HCT116 (cell line): ENCODE measurements at regions not wholly inside any gene's neighbourhood (a gene's known extent, or its start where the extent isn't known, plus 50 kb on each side); places are given as distances from the start of the nearest gene placed in this dataset.

ENCODE experiments used
- ATAC-seq: fragments of 200-7000 bp; cut with Tn5 transposase; 2 replicates; pipeline ENCODE4 v1.9.1; 2020; ENCODE audit warnings: mild to moderate bottlenecking, moderate library complexity
- BruUV-seq: library from RNA; stranded (reverse); fragments of 400-500 nt; replicated peaks from 2 replicates; lab custom pipeline; 2021; lab: Mats Ljungman, UMichigan
- CTCF ChIA-PET: fragments of 300-600 bp; sonication (Branson Sonifier 250); formaldehyde crosslinking; loops from one replicate; lab custom pipeline; 2021; ENCODE audit warnings: antibody characterized with exemption; lab: Charles Lee
- POLR2A ChIA-PET: fragments of 300-600, 350-600 bp; sonication (Branson Sonifier 250); formaldehyde crosslinking; loops from one replicate; lab custom pipeline; 2021; ENCODE audit warnings: antibody characterized with exemption; lab: Charles Lee
- RAD21 ChIA-PET, 2 experiments: fragments of 300-600 bp; sonication (Branson Sonifier 250); formaldehyde crosslinking; loops; one replicate each; lab custom pipeline; 2023; ENCODE audit warnings: low total read pairs in 2 of 2; ENCODE audit not compliant: uncharacterized antibody in 2 of 2, unreplicated experiment in 2 of 2, low non-redundant PET in 1 of 2; lab: Charles Lee
- DNase-seq: peaks from one replicate; pipeline ENCODE4 v3.0.0-alpha.2; 2010; ENCODE audit warnings: low read depth, low spot score
- H2AFZ ChIP-seq: fragments of 200-600 bp; shearing (Covaris generic), sonication (generic); 2 replicates; pipeline ENCODE4 v1.6.1; 2017; ENCODE audit warnings: low read depth, mixed run types, mixed read lengths, antibody characterized with exemption, low read length; ENCODE audit not compliant: poor library complexity, severe bottlenecking
- H3K27ac ChIP-seq: 2 replicates; pipeline ENCODE4 v1.5.1; 2012; ENCODE audit warnings: low read depth, low read length
- H3K27me3 ChIP-seq: fragments of 200-600 bp; sonication (generic); 2 replicates; pipeline ENCODE4 v1.6.1; 2016; ENCODE audit warnings: mixed run types, low read length, mixed read lengths; ENCODE audit not compliant: insufficient read depth
- H3K36me3 ChIP-seq, 2 experiments: fragments of 200-500 bp in 1 of 2; fragments of 200-600 bp in 1 of 2; sonication (Bioruptor generic) in 1 of 2; sonication (generic) in 1 of 2; 2 replicates each; pipeline versions ENCODE4 v1.5.1 to v1.6.1; 2014 to 2016; ENCODE audit warnings: low read length in 2 of 2, inconsistent platforms in 1 of 2, mixed read lengths in 1 of 2, mixed run types in 1 of 2; ENCODE audit not compliant: insufficient read depth in 2 of 2, control insufficient read depth in 1 of 2
- H3K4me1 ChIP-seq, 2 experiments: fragments of 200-600 bp in 1 of 2; sonication (generic) in 1 of 2; 2 replicates each; pipeline versions ENCODE4 v1.5.1 to v1.6.1; 2012 to 2017; ENCODE audit warnings: low read length in 2 of 2, inconsistent platforms in 1 of 2, mild to moderate bottlenecking in 1 of 2, mixed read lengths in 1 of 2, mixed run types in 1 of 2, moderate library complexity in 1 of 2; ENCODE audit not compliant: insufficient read depth in 2 of 2, control insufficient read depth in 1 of 2
- H3K4me2 ChIP-seq: fragments of 200-600 bp; sonication (generic); 2 replicates; pipeline ENCODE4 v1.6.1; 2017; ENCODE audit warnings: mixed run types, low read length, mixed read lengths
- H3K4me3 ChIP-seq, 2 experiments: fragments of 200-600 bp in 1 of 2; sonication (generic) in 1 of 2; replicated peaks in 1 of 2; 2 replicates each; pipeline ENCODE4 v1.5.1; 2011 to 2016; ENCODE audit warnings: low read length in 2 of 2, control low read depth in 1 of 2, low read depth in 1 of 2, mild to moderate bottlenecking in 1 of 2, mixed read lengths in 1 of 2, mixed run types in 1 of 2
- H3K79me2 ChIP-seq: fragments of 200-600 bp; sonication (generic); 2 replicates; pipeline ENCODE4 v1.6.1; 2017; ENCODE audit warnings: mild to moderate bottlenecking, mixed run types, low read length, moderate library complexity, mixed read lengths; ENCODE audit not compliant: insufficient read depth
- H3K9ac ChIP-seq: fragments of 200-600 bp; sonication (generic); 2 replicates; pipeline ENCODE4 v1.6.1; 2016; ENCODE audit warnings: low read length, mixed read lengths
- H3K9me2 ChIP-seq: fragments of 200-600 bp; sonication (generic), shearing (Covaris generic); 2 replicates; pipeline ENCODE4 v1.6.1; 2017; ENCODE audit warnings: mixed run types, mild to moderate bottlenecking, moderate library complexity; ENCODE audit not compliant: insufficient read depth
- H3K9me3 ChIP-seq, 2 experiments: fragments of 200-500 bp in 1 of 2; fragments of 200-600 bp in 1 of 2; sonication (Bioruptor generic) in 1 of 2; sonication (generic) in 1 of 2; 2 replicates each; pipeline ENCODE4 v1.6.1; 2014 to 2017; ENCODE audit warnings: low read length in 2 of 2, mixed read lengths in 2 of 2, inconsistent platforms in 1 of 2, low read depth in 1 of 2, mild to moderate bottlenecking in 1 of 2, mixed run types in 1 of 2, moderate library complexity in 1 of 2; ENCODE audit not compliant: control insufficient read depth in 1 of 2, insufficient read depth in 1 of 2
- H4K20me1 ChIP-seq: fragments of 200-600 bp; sonication (generic), shearing (Covaris generic); 2 replicates; pipeline ENCODE4 v1.6.1; 2017; ENCODE audit warnings: mixed run types, mild to moderate bottlenecking, moderate library complexity; ENCODE audit not compliant: insufficient read depth
- CBX3 ChIP-seq: IDR thresholded peaks from 2 replicates; pipeline ENCODE4 v1.6.1; 2012; ENCODE audit warnings: low read depth
- CEBPB ChIP-seq: IDR thresholded peaks from 2 replicates; pipeline ENCODE4 v1.6.1; 2012; ENCODE audit warnings: low read depth
- EZH2 ChIP-seq: fragments of 200-600 bp; sonication (generic); IDR thresholded peaks from 2 replicates; pipeline ENCODE4 v1.6.1; 2017; ENCODE audit warnings: antibody characterized with exemption, mixed run types
- FOSL1 ChIP-seq: IDR thresholded peaks from 2 replicates; pipeline ENCODE4 v1.6.1; 2012; ENCODE audit warnings: low read depth
- JUND ChIP-seq: IDR thresholded peaks from 2 replicates; pipeline ENCODE4 v1.6.1; 2012
- POLR2A ChIP-seq: IDR thresholded peaks from 2 replicates; pipeline ENCODE4 v1.7.0; 2011; ENCODE audit warnings: borderline replicate concordance; ENCODE audit not compliant: insufficient read depth, insufficient read length; ENCODE audit errors: extremely low read depth
- RAD21 ChIP-seq: IDR thresholded peaks from 2 replicates; pipeline ENCODE4 v1.6.1; 2012; ENCODE audit warnings: low read depth, mild to moderate bottlenecking
- SP1 ChIP-seq: IDR thresholded peaks from 2 replicates; pipeline ENCODE4 v1.6.1; 2012; ENCODE audit warnings: low read depth
- SRF ChIP-seq: IDR thresholded peaks from 2 replicates; pipeline ENCODE4 v1.6.1; 2012; ENCODE audit warnings: low read depth
- TCF7L2 ChIP-seq: IDR thresholded peaks from 2 replicates; pipeline ENCODE4 v1.7.0; 2011; ENCODE audit warnings: borderline replicate concordance, inconsistent platforms; ENCODE audit not compliant: insufficient read depth, insufficient read length; ENCODE audit errors: extremely low read depth
- YY1 ChIP-seq: IDR thresholded peaks from 2 replicates; pipeline ENCODE4 v1.6.1; 2011; ENCODE audit warnings: low read length, low read depth, moderate library complexity, mild to moderate bottlenecking; ENCODE audit not compliant: insufficient replicate concordance; ENCODE audit errors: extremely low read depth
- ZNF274 ChIP-seq: fragments of 200-500 bp; sonication (Bioruptor generic); IDR thresholded peaks from 2 replicates; pipeline ENCODE4 v1.6.1; 2014; ENCODE audit warnings: mild to moderate bottlenecking, low read depth, low read length, inconsistent platforms
- intact Hi-C: fragments of 100-400 bp; cut with micrococcal nuclease; formaldehyde crosslinking; loops from 2 replicates; pipeline ENCODE4 v1.10.0; 2022
- TF ChIP-seq, protein P1 (sequence below), 3 experiments: fragments of 200-600 bp in 1 of 3; sonication (generic) in 1 of 3; IDR thresholded peaks in 2 of 3; conservative IDR thresholded peaks in 1 of 3; 2 replicates each; pipeline ENCODE4 v1.5.1; 2012 to 2017; ENCODE audit warnings: low read depth in 2 of 3, low read length in 2 of 3, antibody characterized with exemption in 1 of 3, borderline replicate concordance in 1 of 3, control low read depth in 1 of 3, mild to moderate bottlenecking in 1 of 3, mixed read lengths in 1 of 3, mixed run types in 1 of 3, moderate library complexity in 1 of 3; ENCODE audit not compliant: insufficient read depth in 1 of 3
- TF ChIP-seq, protein P2 (sequence below): IDR thresholded peaks from 2 replicates; pipeline ENCODE4 v1.6.1; 2012
- TF ChIP-seq, protein P3 (sequence below): IDR thresholded peaks from 2 replicates; pipeline ENCODE4 v1.6.1; 2012; ENCODE audit warnings: low read depth

DNA sequence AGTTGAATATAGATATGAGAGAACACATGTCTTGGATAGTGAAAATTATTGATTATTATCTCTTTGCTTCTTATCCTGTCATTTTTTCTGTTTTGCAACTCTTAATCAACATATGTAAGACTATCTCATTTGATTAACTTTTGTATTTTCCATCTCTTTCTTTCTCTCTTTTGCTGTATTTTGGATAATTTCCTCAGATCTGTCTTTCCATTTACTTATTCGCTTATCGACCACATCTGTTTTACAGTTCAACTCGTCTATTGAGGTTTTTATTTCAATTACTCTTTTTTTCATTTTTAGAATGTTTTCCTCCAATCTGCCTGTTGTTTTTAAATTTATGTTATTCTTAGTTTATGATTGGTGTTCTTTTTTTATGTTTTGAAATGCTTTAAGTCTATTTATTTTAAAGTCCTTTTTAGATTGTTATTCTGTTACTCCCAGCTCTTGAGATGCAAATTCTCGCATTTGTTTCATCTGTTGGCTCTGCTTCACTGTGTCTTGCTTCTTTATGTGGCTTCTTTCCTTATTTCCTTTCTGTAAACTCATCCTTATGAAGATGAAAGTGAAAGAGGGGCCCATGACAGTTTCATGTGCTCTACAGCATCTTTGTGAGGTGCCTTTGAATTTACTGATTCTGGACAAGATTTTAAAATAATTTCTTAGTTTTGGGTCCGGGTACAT, 87.8 kb upstream of the IRX5 start:
- no peak overlapping the region for H3K9ac ChIP-seq
- no peaks in the 10 kb centered on the region for H4K20me1 ChIP-seq
- peaks cover 12 to 14% of the 10 kb centered on the region in 2 experiments for H3K4me1 ChIP-seq
- peaks cover 5% of the 10 kb centered on the region; the same call in 1 of the 2 replicates for H3K27me3 ChIP-seq
- TF ChIP-seq FOSL1 (no peak), SRF (no peak), ZNF274 (no peak), JUND (no peak), YY1 (no peak), POLR2A (no peak), EZH2 (no peak), RAD21 (no peak), SP1 (no peak), CEBPB (no peak), TCF7L2 (no peak), CBX3 (no peak)
- TF ChIP-seq, protein P1, sequence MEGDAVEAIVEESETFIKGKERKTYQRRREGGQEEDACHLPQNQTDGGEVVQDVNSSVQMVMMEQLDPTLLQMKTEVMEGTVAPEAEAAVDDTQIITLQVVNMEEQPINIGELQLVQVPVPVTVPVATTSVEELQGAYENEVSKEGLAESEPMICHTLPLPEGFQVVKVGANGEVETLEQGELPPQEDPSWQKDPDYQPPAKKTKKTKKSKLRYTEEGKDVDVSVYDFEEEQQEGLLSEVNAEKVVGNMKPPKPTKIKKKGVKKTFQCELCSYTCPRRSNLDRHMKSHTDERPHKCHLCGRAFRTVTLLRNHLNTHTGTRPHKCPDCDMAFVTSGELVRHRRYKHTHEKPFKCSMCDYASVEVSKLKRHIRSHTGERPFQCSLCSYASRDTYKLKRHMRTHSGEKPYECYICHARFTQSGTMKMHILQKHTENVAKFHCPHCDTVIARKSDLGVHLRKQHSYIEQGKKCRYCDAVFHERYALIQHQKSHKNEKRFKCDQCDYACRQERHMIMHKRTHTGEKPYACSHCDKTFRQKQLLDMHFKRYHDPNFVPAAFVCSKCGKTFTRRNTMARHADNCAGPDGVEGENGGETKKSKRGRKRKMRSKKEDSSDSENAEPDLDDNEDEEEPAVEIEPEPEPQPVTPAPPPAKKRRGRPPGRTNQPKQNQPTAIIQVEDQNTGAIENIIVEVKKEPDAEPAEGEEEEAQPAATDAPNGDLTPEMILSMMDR (IDR thresholded peaks at IDR 0.05 in 2 of 3, conservative IDR thresholded peaks at IDR 0.05 in 1 of 3; ENCODE audit: borderline replicate concordance in 1 of 3, insufficient read depth in 1 of 3, low read depth in 2 of 3, low read length in 2 of 3): no peak
- TF ChIP-seq, protein P2, sequence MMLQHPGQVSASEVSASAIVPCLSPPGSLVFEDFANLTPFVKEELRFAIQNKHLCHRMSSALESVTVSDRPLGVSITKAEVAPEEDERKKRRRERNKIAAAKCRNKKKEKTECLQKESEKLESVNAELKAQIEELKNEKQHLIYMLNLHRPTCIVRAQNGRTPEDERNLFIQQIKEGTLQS: no peak
- TF ChIP-seq, protein P3, sequence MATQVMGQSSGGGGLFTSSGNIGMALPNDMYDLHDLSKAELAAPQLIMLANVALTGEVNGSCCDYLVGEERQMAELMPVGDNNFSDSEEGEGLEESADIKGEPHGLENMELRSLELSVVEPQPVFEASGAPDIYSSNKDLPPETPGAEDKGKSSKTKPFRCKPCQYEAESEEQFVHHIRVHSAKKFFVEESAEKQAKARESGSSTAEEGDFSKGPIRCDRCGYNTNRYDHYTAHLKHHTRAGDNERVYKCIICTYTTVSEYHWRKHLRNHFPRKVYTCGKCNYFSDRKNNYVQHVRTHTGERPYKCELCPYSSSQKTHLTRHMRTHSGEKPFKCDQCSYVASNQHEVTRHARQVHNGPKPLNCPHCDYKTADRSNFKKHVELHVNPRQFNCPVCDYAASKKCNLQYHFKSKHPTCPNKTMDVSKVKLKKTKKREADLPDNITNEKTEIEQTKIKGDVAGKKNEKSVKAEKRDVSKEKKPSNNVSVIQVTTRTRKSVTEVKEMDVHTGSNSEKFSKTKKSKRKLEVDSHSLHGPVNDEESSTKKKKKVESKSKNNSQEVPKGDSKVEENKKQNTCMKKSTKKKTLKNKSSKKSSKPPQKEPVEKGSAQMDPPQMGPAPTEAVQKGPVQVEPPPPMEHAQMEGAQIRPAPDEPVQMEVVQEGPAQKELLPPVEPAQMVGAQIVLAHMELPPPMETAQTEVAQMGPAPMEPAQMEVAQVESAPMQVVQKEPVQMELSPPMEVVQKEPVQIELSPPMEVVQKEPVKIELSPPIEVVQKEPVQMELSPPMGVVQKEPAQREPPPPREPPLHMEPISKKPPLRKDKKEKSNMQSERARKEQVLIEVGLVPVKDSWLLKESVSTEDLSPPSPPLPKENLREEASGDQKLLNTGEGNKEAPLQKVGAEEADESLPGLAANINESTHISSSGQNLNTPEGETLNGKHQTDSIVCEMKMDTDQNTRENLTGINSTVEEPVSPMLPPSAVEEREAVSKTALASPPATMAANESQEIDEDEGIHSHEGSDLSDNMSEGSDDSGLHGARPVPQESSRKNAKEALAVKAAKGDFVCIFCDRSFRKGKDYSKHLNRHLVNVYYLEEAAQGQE: no peak
- no peak overlapping the region for H3K4me2 ChIP-seq
- H3K4me3 ChIP-seq: no peak overlapping the region
- POLR2A ChIA-PET: no interaction called here
- H2AFZ ChIP-seq: no peak overlapping the region
- H3K36me3 ChIP-seq: no peaks in the 10 kb centered on the region
- intact Hi-C loops: no loop called here
- RAD21 ChIA-PET: interaction anchor here in 1 of 2 experiments (0.6 kb wide), 1 partner anchor 1928 kb away, joined by 3 read pairs; no protein-coding TSS in a partner anchor
- H3K9me2 ChIP-seq: no peaks in the 10 kb centered on the region
- no TSS peak for BruUV-seq
- no peaks in the 10 kb centered on the region for H3K9me3 ChIP-seq
- no peaks in the 10 kb centered on the region for H3K79me2 ChIP-seq
- no peak for ATAC-seq
- DNase-seq: no peak
- H3K27ac ChIP-seq: no peak overlapping the region
- CTCF ChIA-PET: no interaction called here
